KMS-11 (cell line): ENCODE measurements at regions not wholly inside any gene's neighbourhood (a gene's known extent, or its start where the extent isn't known, plus 50 kb on each side); places are given as distances from the start of the nearest gene placed in this dataset.

ENCODE experiments used
- H2AFZ ChIP-seq: fragments of 200-600 bp; sonication (generic); 2 replicates; pipeline ENCODE4 v1.6.1; 2016; ENCODE audit warnings: antibody characterized with exemption, mixed run types, low read depth
- H3K27ac ChIP-seq: fragments of 200-600 bp; sonication (generic); 2 replicates; pipeline ENCODE4 v1.6.1; 2016; ENCODE audit warnings: mild to moderate bottlenecking, mixed run types
- H3K27me3 ChIP-seq: fragments of 200-600 bp; sonication (generic); 2 replicates; pipeline ENCODE4 v1.6.1; 2017; ENCODE audit warnings: mild to moderate bottlenecking, low read depth, mixed run types, moderate library complexity; ENCODE audit not compliant: insufficient read depth
- H3K36me3 ChIP-seq: fragments of 200-600 bp; sonication (generic); 2 replicates; pipeline ENCODE4 v1.6.1; 2017; ENCODE audit warnings: mild to moderate bottlenecking, mixed run types; ENCODE audit not compliant: insufficient read depth
- H3K4me1 ChIP-seq: fragments of 200-600 bp; sonication (generic); 2 replicates; pipeline ENCODE4 v1.6.1; 2016; ENCODE audit warnings: mild to moderate bottlenecking, low read depth, mixed run types; ENCODE audit not compliant: poor library complexity, severe bottlenecking
- H3K4me2 ChIP-seq: fragments of 200-600 bp; sonication (generic); 2 replicates; pipeline ENCODE4 v1.7.0; 2016; ENCODE audit warnings: mild to moderate bottlenecking, mixed run types
- H3K4me3 ChIP-seq: fragments of 200-600 bp; sonication (generic); IDR thresholded peaks from 2 replicates; pipeline ENCODE4 v1.6.1; 2017; ENCODE audit warnings: low read depth, low read length, mixed read lengths; ENCODE audit not compliant: insufficient read depth
- H3K79me2 ChIP-seq: fragments of 200-600 bp; sonication (generic); 2 replicates; pipeline ENCODE4 v1.6.1; 2016; ENCODE audit warnings: low read depth, mixed run types; ENCODE audit not compliant: insufficient read depth
- H3K9ac ChIP-seq: fragments of 200-600 bp; sonication (generic); 2 replicates; pipeline ENCODE4 v1.6.1; 2016; ENCODE audit warnings: mild to moderate bottlenecking, mixed run types
- H4K20me1 ChIP-seq: fragments of 200-600 bp; sonication (generic); 2 replicates; pipeline ENCODE4 v1.6.1; 2016; ENCODE audit warnings: mild to moderate bottlenecking, mixed run types; ENCODE audit not compliant: insufficient read depth
- CTCF ChIP-seq: fragments of 200-600 bp; sonication (generic); conservative IDR thresholded peaks from 2 replicates; pipeline ENCODE4 v1.6.1; 2017; ENCODE audit warnings: low read depth, mild to moderate bottlenecking, antibody characterized with exemption, low read length, moderate library complexity, mixed read lengths

GRCh38 chr14:40248671-40249070, 816.4 kb upstream of the FBXO33 start:
- H3K4me2 ChIP-seq = no peak overlapping the region
- no peaks in the 10 kb centered on the region for H4K20me1 ChIP-seq
- H3K27ac ChIP-seq = no peak overlapping the region
- no peak overlapping the region for H3K9ac ChIP-seq
- TF ChIP-seq CTCF = no peak
- H3K79me2 ChIP-seq = no peaks in the 10 kb centered on the region
- H2AFZ ChIP-seq = no peak overlapping the region
- H3K4me3 ChIP-seq = no peak overlapping the region
- no peaks in the 10 kb centered on the region for H3K4me1 ChIP-seq
- H3K27me3 ChIP-seq = no peaks in the 10 kb centered on the region
- H3K36me3 ChIP-seq = no peaks in the 10 kb centered on the region

- Histone ChIP-seq H3K4me3 (no peak overlapping the region), H3K4me2 (no peak overlapping the region), H3K36me3 (no peaks in the 10 kb centered on the region), H3K79me2 (no peaks in the 10 kb centered on the region), H3K9ac (no peak overlapping the region), H4K20me1 (no peaks in the 10 kb centered on the region), H2AFZ (no peak overlapping the region), H3K27me3 (no peaks in the 10 kb centered on the region), H3K4me1 (no peaks in the 10 kb centered on the region), H3K27ac (no peak overlapping the region)
- TF ChIP-seq CTCF = no peak
Observed at GRCh38 chr14:40240245-40240859, 808.1 kb upstream of the FBXO33 start.

DNA sequence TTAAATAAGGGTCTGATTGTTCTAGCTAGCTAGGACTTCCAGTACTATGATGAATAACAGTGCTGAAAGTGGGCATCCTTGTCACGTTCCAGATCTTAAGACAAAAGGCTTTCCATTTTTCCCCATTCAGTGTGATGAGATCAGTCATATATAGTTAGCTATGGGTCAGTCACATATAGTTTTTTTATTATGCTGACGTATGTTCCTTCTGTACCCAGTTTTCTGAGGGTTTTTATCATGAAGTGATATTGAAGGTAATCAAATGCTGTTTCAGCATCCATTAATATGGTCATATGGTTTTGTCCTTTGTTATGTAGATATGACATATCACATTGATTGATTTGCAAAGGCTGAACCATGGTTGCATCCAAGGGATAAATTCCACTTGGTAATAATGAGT, 800.1 kb upstream of the FBXO33 start:
- TF ChIP-seq CTCF = no peak
- H3K27me3 ChIP-seq = no peaks in the 10 kb centered on the region

GRCh38 chr14:40229676-40230075, 797.4 kb upstream of the FBXO33 start:
- Histone ChIP-seq H3K9ac (no peak overlapping the region), H3K79me2 (no peaks in the 10 kb centered on the region)
- no peak for TF ChIP-seq CTCF

More for the DNA sequence above, 800.1 kb upstream of the FBXO33 start:
- Histone ChIP-seq H3K27ac (no peak overlapping the region), H3K79me2 (no peaks in the 10 kb centered on the region), H3K4me1 (no peaks in the 10 kb centered on the region), H3K36me3 (no peaks in the 10 kb centered on the region), H4K20me1 (no peaks in the 10 kb centered on the region), H2AFZ (no peak overlapping the region), H3K9ac (no peak overlapping the region), H3K4me3 (no peak overlapping the region), H3K4me2 (no peak overlapping the region)

More at GRCh38 chr14:40229676-40230075, 797.4 kb upstream of the FBXO33 start:
- Histone ChIP-seq H2AFZ (no peak overlapping the region), H3K27me3 (no peaks in the 10 kb centered on the region), H4K20me1 (no peaks in the 10 kb centered on the region), H3K4me1 (no peaks in the 10 kb centered on the region), H3K4me2 (no peak overlapping the region), H3K36me3 (no peaks in the 10 kb centered on the region), H3K27ac (no peak overlapping the region), H3K4me3 (no peak overlapping the region)
